ENCODE measurements at regions not wholly inside any gene's neighbourhood (a gene's known extent, or its start where the extent isn't known, plus 50 kb on each side); places are given as distances from the start of the nearest gene placed in this dataset.

DNA sequence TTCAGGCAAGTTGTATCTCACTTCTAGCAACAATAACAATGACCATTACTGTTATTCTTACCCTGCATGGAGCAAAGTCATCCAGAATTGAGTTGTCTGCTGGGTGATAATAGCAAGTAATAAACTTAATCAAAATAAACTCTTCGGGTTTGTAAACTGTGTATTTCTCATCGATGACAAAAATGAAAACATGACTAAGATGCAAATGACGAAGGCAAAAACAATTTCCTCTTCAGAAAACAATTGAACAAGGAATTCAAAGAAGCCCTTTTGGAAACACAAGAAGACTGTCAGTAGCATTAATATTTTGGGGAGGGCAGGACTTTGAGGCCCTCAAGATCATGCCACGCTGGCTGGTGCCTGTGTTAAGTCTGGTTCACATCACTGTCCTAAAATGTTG, 232.0 kb downstream of the BTG1 start:
- DNase-seq, result no peak
- peaks cover 14% of the 10 kb centered on the region for H3K4me1 Mint-ChIP-seq
- peaks cover 2% of the 10 kb centered on the region for H3K9me3 Mint-ChIP-seq
- no peaks in the 10 kb centered on the region for H3K27me3 Mint-ChIP-seq (ENCODE audit: low read depth, poor library complexity)
- H3K4me3 Mint-ChIP-seq, result no peak overlapping the region
- no peak overlapping the region for H3K27ac Mint-ChIP-seq
- TF ChIP-seq, protein P1, sequence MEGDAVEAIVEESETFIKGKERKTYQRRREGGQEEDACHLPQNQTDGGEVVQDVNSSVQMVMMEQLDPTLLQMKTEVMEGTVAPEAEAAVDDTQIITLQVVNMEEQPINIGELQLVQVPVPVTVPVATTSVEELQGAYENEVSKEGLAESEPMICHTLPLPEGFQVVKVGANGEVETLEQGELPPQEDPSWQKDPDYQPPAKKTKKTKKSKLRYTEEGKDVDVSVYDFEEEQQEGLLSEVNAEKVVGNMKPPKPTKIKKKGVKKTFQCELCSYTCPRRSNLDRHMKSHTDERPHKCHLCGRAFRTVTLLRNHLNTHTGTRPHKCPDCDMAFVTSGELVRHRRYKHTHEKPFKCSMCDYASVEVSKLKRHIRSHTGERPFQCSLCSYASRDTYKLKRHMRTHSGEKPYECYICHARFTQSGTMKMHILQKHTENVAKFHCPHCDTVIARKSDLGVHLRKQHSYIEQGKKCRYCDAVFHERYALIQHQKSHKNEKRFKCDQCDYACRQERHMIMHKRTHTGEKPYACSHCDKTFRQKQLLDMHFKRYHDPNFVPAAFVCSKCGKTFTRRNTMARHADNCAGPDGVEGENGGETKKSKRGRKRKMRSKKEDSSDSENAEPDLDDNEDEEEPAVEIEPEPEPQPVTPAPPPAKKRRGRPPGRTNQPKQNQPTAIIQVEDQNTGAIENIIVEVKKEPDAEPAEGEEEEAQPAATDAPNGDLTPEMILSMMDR (IDR thresholded peaks at IDR 0.05), result no peak
- no peaks in the 10 kb centered on the region for H3K36me3 Mint-ChIP-seq (ENCODE audit: low read depth)

DNA sequence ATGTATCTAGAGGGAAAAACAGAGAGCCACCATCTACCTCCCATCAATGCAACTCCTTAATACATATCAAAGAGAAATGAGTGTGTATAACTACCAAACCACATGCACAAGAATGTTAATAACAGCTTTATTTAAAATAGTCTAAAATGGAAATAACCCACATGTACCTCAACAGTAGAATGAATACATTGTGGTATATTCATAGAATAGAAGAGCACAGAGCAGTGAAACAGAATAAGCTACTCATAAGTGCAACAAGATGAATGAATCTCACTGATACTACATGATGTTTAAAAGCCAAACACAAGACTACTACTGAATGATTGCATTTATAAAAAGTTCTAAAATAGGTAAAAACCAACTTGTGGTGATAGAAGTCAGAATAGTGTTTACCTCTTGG, 232.5 kb downstream of the BTG1 start:
- Mint-ChIP-seq H3K27ac (no peak overlapping the region), H3K9me3 (peaks cover 7% of the 10 kb centered on the region), H3K27me3 (ENCODE audit: low read depth, poor library complexity) (no peaks in the 10 kb centered on the region), H3K36me3 (ENCODE audit: low read depth) (no peaks in the 10 kb centered on the region), H3K4me3 (no peak overlapping the region), H3K4me1 (peaks cover 14% of the 10 kb centered on the region)
- DNase-seq, result no peak
- TF ChIP-seq, protein P1 (IDR thresholded peaks at IDR 0.05), result no peak

GRCh38 chr12:91912178-91912577, 233.5 kb downstream of the BTG1 start:
- Mint-ChIP-seq H3K9me3 (peaks cover 11% of the 10 kb centered on the region), H3K27me3 (ENCODE audit: low read depth, poor library complexity) (no peaks in the 10 kb centered on the region), H3K36me3 (ENCODE audit: low read depth) (no peaks in the 10 kb centered on the region), H3K27ac (no peak overlapping the region), H3K4me1 (peaks cover 14% of the 10 kb centered on the region), H3K4me3 (no peak overlapping the region)
- DNase-seq, result no peak
- TF ChIP-seq, protein P1 (IDR thresholded peaks at IDR 0.05), result no peak

DNA sequence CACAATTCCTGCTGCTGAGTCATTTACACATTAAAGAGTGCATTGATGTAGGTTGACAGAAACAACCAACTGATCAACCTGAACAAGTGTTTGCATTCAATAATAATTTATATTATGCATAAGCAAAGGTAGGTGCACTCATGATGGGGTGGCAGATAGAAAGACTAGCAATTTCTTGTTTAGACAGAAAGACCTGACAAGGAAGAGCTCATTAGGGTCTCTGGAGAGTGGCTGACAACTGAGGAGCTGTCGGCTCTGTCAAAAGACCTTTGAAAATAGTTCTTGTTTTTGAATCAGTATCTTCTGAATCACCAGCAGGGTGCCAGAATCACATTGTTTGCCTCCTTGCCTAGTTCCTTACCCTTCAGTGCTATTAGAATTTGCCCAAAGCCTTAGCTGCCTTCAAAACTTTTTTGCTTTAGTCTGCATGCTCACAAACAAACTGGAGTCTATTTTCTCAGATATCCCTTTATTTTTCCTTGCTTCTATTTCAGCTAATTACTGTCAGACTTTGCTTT, 234.7 kb downstream of the BTG1 start:
- no peak overlapping the region for H3K27ac Mint-ChIP-seq
- TF ChIP-seq, protein P1 (IDR thresholded peaks at IDR 0.05), result no peak
- H3K4me3 Mint-ChIP-seq, result no peak overlapping the region
- no peaks in the 10 kb centered on the region for H3K36me3 Mint-ChIP-seq (ENCODE audit: low read depth)
- H3K9me3 Mint-ChIP-seq, result peaks cover 14% of the 10 kb centered on the region
- DNase-seq, result no peak
- peaks cover 14% of the 10 kb centered on the region for H3K4me1 Mint-ChIP-seq
- no peaks in the 10 kb centered on the region for H3K27me3 Mint-ChIP-seq (ENCODE audit: low read depth, poor library complexity)

DNA sequence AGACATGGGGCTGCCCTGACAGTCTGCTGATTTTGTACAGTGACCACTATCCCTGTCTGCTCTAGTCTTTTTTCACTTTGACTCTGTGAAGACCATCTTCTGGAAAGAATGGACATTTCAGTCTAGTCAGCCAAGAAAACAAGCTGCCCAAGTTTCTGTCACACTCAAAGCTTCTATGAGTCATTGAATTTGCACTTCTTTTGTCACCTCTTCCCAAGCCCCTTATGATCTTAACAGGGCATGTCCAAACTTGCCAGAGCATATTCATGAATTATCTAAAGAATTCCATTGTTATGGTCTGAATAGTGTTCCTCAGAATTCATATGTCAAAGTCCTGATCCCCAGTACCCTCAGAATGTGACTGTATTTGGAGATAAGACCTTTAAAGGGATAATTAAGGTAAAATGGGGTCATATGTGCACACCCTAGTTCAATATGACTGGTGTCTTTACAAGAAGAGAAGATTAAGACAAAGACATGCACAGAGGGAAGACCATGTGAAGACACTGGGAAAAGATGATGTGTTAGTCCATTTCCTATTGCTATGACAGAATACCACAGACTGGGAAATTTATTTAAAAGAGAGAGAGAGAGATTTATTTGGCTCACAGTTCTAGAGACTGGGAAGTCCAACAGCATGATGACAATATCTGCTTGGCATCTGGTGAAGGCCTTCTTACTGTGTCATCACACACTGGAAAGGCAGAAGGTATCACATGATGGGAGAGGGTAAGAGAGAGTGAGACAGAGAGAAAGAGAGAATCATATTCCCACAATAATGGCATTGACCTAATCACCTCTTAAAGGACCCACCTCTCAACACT, 242.6 kb downstream of the BTG1 start:
- Mint-ChIP-seq H3K27ac (no peak overlapping the region), H3K36me3 (ENCODE audit: low read depth) (peaks cover 5% of the 10 kb centered on the region), H3K4me3 (no peak overlapping the region), H3K4me1 (peaks cover 6% of the 10 kb centered on the region), H3K9me3 (peaks cover 28% of the 10 kb centered on the region), H3K27me3 (ENCODE audit: low read depth, poor library complexity) (no peaks in the 10 kb centered on the region)
- DNase-seq, result no peak
- TF ChIP-seq, protein P1 (IDR thresholded peaks at IDR 0.05), result no peak

All from nephron progenitor cell (in vitro differentiated cells).